ENCODE measurements at regions not wholly inside any gene's neighbourhood (a gene's known extent, or its start where the extent isn't known, plus 50 kb on each side); places are given as distances from the start of the nearest gene placed in this dataset.

GRCh38 chr10:55446441-55447002 lies 645.5 kb upstream of the PCDH15 start:
- H3K4me3 ChIP-seq (ENCODE audit: low read depth, low read length), result no peak overlapping the region
- no peak for TF ChIP-seq CTCF (IDR thresholded peaks at IDR 0.05; ENCODE audit: insufficient read depth, low read depth, low read length)
- no peak for DNase-seq (ENCODE audit: low read depth)

GRCh38 chr10:55441777-55442176 lies 640.7 kb upstream of the PCDH15 start:
- TF ChIP-seq CTCF (IDR thresholded peaks at IDR 0.05; ENCODE audit: insufficient read depth, low read depth, low read length), result no peak
- DNase-seq (ENCODE audit: low read depth), result no peak
- no peak overlapping the region for H3K4me3 ChIP-seq (ENCODE audit: low read depth, low read length)

- no peak for TF ChIP-seq CTCF (IDR thresholded peaks at IDR 0.05; ENCODE audit: insufficient read depth, low read depth, low read length)
- H3K4me3 ChIP-seq (ENCODE audit: low read depth, low read length), result no peak overlapping the region
- no peak for DNase-seq (ENCODE audit: low read depth)
Measured at GRCh38 chr10:55426138-55426537, 625.1 kb upstream of the PCDH15 start.

DNA sequence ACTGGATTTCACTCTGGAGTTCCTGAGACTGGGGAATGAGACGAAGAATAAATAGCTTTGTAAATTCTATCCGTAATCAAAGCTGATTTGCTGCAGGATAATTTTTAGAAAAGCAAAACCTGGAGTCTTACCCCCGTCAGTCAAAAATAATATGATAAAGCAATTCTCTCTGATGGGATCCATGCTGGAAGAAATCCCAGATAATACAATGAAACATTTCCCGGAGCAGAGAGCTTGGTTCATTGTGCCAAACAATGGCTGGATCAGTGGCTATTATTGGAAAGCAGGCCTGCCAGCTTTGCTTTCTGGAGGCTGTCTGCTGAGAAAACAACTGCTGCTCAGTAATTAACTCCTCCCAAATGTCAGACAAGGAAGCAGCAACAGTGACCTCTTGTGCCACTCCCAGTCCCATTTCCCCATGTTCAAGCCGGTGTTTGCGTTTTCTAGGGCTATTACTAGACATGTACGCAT lies 609.4 kb upstream of the PCDH15 start:
- no peak for TF ChIP-seq CTCF (IDR thresholded peaks at IDR 0.05; ENCODE audit: insufficient read depth, low read depth, low read length)
- DNase-seq (ENCODE audit: low read depth), result no peak
- H3K4me3 ChIP-seq (ENCODE audit: low read depth, low read length), result no peak overlapping the region

GRCh38 chr10:55404094-55404493 lies 603.1 kb upstream of the PCDH15 start:
- no peak for DNase-seq (ENCODE audit: low read depth)
- no peak for TF ChIP-seq CTCF (IDR thresholded peaks at IDR 0.05; ENCODE audit: insufficient read depth, low read depth, low read length)
- no peak overlapping the region for H3K4me3 ChIP-seq (ENCODE audit: low read depth, low read length)

GRCh38 chr10:55400075-55400849 lies 599.2 kb upstream of the PCDH15 start:
- DNase-seq (ENCODE audit: low read depth), result peak; percentile 2
- no peak overlapping the region for H3K4me3 ChIP-seq (ENCODE audit: low read depth, low read length)
- TF ChIP-seq CTCF (IDR thresholded peaks at IDR 0.05; ENCODE audit: insufficient read depth, low read depth, low read length), result no peak
